ENCODE measurements at regions not wholly inside any gene's neighbourhood (a gene's known extent, or its start where the extent isn't known, plus 50 kb on each side); places are given as distances from the start of the nearest gene placed in this dataset.

- no peaks in the 10 kb centered on the region for H3K4me1 ChIP-seq
- no peaks in the 10 kb centered on the region for H3K36me3 ChIP-seq
- DNase-seq (ENCODE audit: low spot score in 2 of 2), result no peak
- no peak overlapping the region for H3K27ac ChIP-seq
- TF ChIP-seq POLR2A (IDR thresholded peaks at IDR 0.05) (no peak), POLR2AphosphoS5 (IDR thresholded peaks at IDR 0.05) (no peak), CTCF (IDR thresholded peaks at IDR 0.05) (no peak)
- H3K4me3 ChIP-seq, result no peak overlapping the region
- intact Hi-C loops (cut with DNase I; ENCODE audit: low total_unique reads), result no loop called here
- H3K9me3 ChIP-seq, result no peaks in the 10 kb centered on the region
- no peaks in the 10 kb centered on the region for H3K27me3 ChIP-seq
Observed at GRCh38 chr2:189372688-189373257, 68.5 kb upstream of the WDR75 start.

DNA sequence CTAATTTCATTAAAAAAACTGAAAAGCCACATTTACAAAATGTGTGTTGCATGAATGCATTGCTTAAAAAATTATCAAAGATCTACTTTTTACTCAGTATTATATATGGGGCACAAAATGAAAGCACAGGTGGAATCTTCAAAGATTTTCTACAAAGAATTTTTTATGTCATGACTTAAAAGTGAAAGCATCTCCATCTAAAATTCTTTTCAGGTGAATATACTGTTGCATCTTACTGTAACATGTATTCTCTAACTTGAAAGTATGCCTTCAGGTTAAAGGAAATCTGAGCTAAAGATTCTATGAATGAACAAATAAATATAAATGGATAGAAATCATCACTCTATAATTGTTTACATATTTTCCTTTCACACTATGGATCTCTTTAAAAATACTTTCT, 66.8 kb upstream of the WDR75 start:
- Histone ChIP-seq H3K27ac (no peak overlapping the region), H3K9me3 (no peaks in the 10 kb centered on the region), H3K4me1 (no peaks in the 10 kb centered on the region), H3K4me3 (no peak overlapping the region), H3K27me3 (no peaks in the 10 kb centered on the region), H3K36me3 (no peaks in the 10 kb centered on the region)
- intact Hi-C loops (cut with DNase I; ENCODE audit: low total_unique reads), result no loop called here
- TF ChIP-seq CTCF (IDR thresholded peaks at IDR 0.05), result no peak
- no peak for TF ChIP-seq POLR2A (IDR thresholded peaks at IDR 0.05)
- TF ChIP-seq POLR2AphosphoS5 (IDR thresholded peaks at IDR 0.05), result no peak
- DNase-seq (ENCODE audit: low spot score in 2 of 2), result no peak

GRCh38 chr2:189375842-189376241, 65.4 kb upstream of the WDR75 start:
- Histone ChIP-seq H3K36me3 (no peaks in the 10 kb centered on the region), H3K27me3 (no peaks in the 10 kb centered on the region), H3K4me1 (no peaks in the 10 kb centered on the region), H3K27ac (no peak overlapping the region), H3K4me3 (no peak overlapping the region), H3K9me3 (no peaks in the 10 kb centered on the region)
- TF ChIP-seq POLR2AphosphoS5 (IDR thresholded peaks at IDR 0.05), result no peak
- no peak for TF ChIP-seq POLR2A (IDR thresholded peaks at IDR 0.05)
- TF ChIP-seq CTCF (IDR thresholded peaks at IDR 0.05), result no peak
- intact Hi-C loops (cut with DNase I; ENCODE audit: low total_unique reads), result no loop called here
- DNase-seq (ENCODE audit: low spot score in 2 of 2), result no peak

DNA sequence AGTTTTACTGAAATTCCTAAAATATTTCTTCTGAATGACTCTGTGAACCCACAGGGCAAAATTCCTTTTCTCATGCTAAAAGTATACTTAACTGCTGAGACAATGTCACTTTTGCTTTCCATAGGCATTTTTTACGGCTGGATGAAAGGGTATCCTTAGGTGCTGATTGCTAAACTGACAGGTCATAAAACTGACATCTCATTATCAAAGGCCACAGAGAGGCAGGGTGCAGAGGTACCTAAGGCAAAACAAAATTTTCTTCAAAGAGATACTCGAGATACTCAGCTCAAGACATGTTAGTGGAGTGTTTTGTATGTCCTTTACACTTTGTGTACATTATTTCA, 62.0 kb upstream of the WDR75 start:
- H3K27me3 ChIP-seq, result no peaks in the 10 kb centered on the region
- H3K4me1 ChIP-seq, result no peaks in the 10 kb centered on the region
- no peak for TF ChIP-seq POLR2AphosphoS5 (IDR thresholded peaks at IDR 0.05)
- no peak for TF ChIP-seq CTCF (IDR thresholded peaks at IDR 0.05)
- TF ChIP-seq POLR2A (IDR thresholded peaks at IDR 0.05), result no peak
- no peaks in the 10 kb centered on the region for H3K9me3 ChIP-seq
- DNase-seq (ENCODE audit: low spot score in 2 of 2), result no peak
- H3K27ac ChIP-seq, result no peak overlapping the region
- H3K36me3 ChIP-seq, result peaks cover 8% of the 10 kb centered on the region
- intact Hi-C loops (cut with DNase I; ENCODE audit: low total_unique reads), result no loop called here
- H3K4me3 ChIP-seq, result no peak overlapping the region

- no peak for TF ChIP-seq CTCF (IDR thresholded peaks at IDR 0.05)
- no peak for TF ChIP-seq POLR2AphosphoS5 (IDR thresholded peaks at IDR 0.05)
- no peak for TF ChIP-seq POLR2A (IDR thresholded peaks at IDR 0.05)
- Histone ChIP-seq H3K4me3 (no peak overlapping the region), H3K4me1 (no peaks in the 10 kb centered on the region), H3K27me3 (no peaks in the 10 kb centered on the region), H3K36me3 (peaks cover 8% of the 10 kb centered on the region), H3K9me3 (no peaks in the 10 kb centered on the region), H3K27ac (no peak overlapping the region)
- intact Hi-C loops (cut with DNase I; ENCODE audit: low total_unique reads), result no loop called here
- DNase-seq (ENCODE audit: low spot score in 2 of 2), result no peak
Observed at GRCh38 chr2:189379731-189380261, 61.5 kb upstream of the WDR75 start.

Data from breast epithelium (tissue), 4 donors.